ENCODE measurements at regions not wholly inside any gene's neighbourhood (a gene's known extent, or its start where the extent isn't known, plus 50 kb on each side); places are given as distances from the start of the nearest gene placed in this dataset.

- Histone ChIP-seq H3K36me3 (no peaks in the 10 kb centered on the region), H3K9me3 (no peaks in the 10 kb centered on the region), H3K27me3 (replicated peaks in 1 of 7) (peaks cover 0 to 11% (median 0%) of the 10 kb centered on the region in 7 donors), H3K4me1 (peaks cover 0 to 4% (median 0%) of the 10 kb centered on the region in 6 donors), H3K27ac (peak overlapping the region in 5 of 8 donors; percentile 11 to 61 (median 52)), H3K4me3 (no peak overlapping the region)
- intact Hi-C loops (cut with DNase I; ENCODE audit: low total_unique reads), result no loop called here
- 71 to 82% (median 74%) methylated on average over 1 of the region's 1 CpG for WGBS, 5 donors
- TF ChIP-seq CTCF (IDR thresholded peaks at IDR 0.05 in 8 of 11, conservative IDR thresholded peaks at IDR 0.05 in 3 of 11) (no peak), POLR2A (IDR thresholded peaks at IDR 0.05) (no peak), POLR2AphosphoS5 (IDR thresholded peaks at IDR 0.05) (no peak)
- DNase-seq, result no peak
Observed at GRCh38 chr7:106485919-106486318, 175.0 kb downstream of the CCDC71L start.

GRCh38 chr7:106485031-106485551 lies 175.9 kb downstream of the CCDC71L start:
- H3K27ac ChIP-seq, result peak overlapping the region in 7 of 8 donors; percentile 5 to 63 (median 55)

DNA sequence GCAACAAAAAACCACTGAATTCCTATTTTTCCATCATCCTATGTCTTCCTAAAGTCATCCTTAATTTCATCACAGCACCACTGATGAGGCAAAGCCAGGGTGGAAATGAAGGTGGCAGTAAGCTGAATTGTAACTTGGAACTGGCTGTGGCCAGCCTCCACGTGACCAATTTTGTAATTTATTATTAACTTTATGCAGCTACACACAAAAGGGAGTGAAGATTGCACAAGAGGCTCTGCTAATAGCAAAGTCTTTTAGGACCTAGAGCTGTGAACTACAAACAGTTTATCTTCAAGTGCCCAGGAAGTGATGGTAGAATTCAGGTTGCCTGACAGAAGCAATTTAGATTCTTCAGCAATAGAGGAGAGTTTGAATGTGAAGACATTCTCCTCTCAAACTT lies 176.4 kb downstream of the CCDC71L start:
- Histone ChIP-seq H3K9me3 (no peaks in the 10 kb centered on the region), H3K27me3 (replicated peaks in 1 of 7) (peaks cover 0 to 11% (median 0%) of the 10 kb centered on the region in 7 donors), H3K27ac (peak overlapping the region in 7 of 8 donors; percentile 5 to 63 (median 55)), H3K36me3 (no peaks in the 10 kb centered on the region), H3K4me3 (no peak overlapping the region), H3K4me1 (peaks cover 0 to 4% (median 0%) of the 10 kb centered on the region in 6 donors)
- no peak for DNase-seq
- intact Hi-C loops (cut with DNase I; ENCODE audit: low total_unique reads), result no loop called here
- no peak for TF ChIP-seq POLR2A (IDR thresholded peaks at IDR 0.05)
- TF ChIP-seq POLR2AphosphoS5 (IDR thresholded peaks at IDR 0.05), result no peak
- TF ChIP-seq CTCF (IDR thresholded peaks at IDR 0.05 in 8 of 11, conservative IDR thresholded peaks at IDR 0.05 in 3 of 11), result no peak
- WGBS, 5 donors, result 23 to 82% (median 48%) methylated on average over 1 of the region's 1 CpG

More at GRCh38 chr7:106485031-106485551, 175.9 kb downstream of the CCDC71L start:
- Histone ChIP-seq H3K27me3 (replicated peaks in 1 of 7) (peaks cover 0 to 11% (median 0%) of the 10 kb centered on the region in 7 donors), H3K4me3 (no peak overlapping the region), H3K9me3 (no peaks in the 10 kb centered on the region), H3K4me1 (peaks cover 0 to 4% (median 0%) of the 10 kb centered on the region in 6 donors), H3K36me3 (no peaks in the 10 kb centered on the region)
- intact Hi-C loops (cut with DNase I; ENCODE audit: low total_unique reads), result no loop called here
- DNase-seq, result no peak
- TF ChIP-seq POLR2A (IDR thresholded peaks at IDR 0.05) (no peak), POLR2AphosphoS5 (IDR thresholded peaks at IDR 0.05) (no peak), CTCF (IDR thresholded peaks at IDR 0.05 in 8 of 11, conservative IDR thresholded peaks at IDR 0.05 in 3 of 11) (no peak)
- WGBS, 5 donors, result 38 to 78% (median 77%) methylated on average over 1 of the region's 1 CpG

DNA sequence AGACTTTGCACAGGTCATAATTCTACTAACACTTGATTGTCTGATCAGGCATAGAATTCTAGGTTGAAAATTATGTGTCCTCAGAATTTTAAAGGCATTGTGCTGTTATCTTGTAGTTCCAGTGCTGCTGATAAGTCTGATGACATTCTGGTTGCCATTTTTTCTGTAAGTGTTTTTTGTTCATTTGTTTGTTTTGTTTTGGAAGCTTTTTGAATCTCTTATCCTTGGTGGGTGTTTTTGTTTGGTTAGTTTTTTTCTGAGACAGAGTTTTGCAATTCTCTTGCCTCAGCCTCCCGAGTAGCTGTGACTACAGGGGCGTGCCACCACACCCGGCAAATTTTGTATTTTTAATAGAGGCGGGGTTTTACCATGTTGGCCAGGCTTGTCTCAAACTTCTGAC lies 178.9 kb downstream of the CCDC71L start:
- intact Hi-C loops (cut with DNase I; ENCODE audit: low total_unique reads), result no loop called here
- no peak overlapping the region for H3K4me3 ChIP-seq
- TF ChIP-seq POLR2AphosphoS5 (IDR thresholded peaks at IDR 0.05), result no peak
- no peak for TF ChIP-seq CTCF (IDR thresholded peaks at IDR 0.05 in 8 of 11, conservative IDR thresholded peaks at IDR 0.05 in 3 of 11)
- TF ChIP-seq POLR2A (IDR thresholded peaks at IDR 0.05), result no peak
- WGBS, 5 donors, result 77 to 97% (median 93%) methylated on average over 4 of the region's 4 CpGs
- H3K4me1 ChIP-seq, result peaks cover 0 to 4% (median 0%) of the 10 kb centered on the region in 6 donors
- H3K36me3 ChIP-seq, result no peaks in the 10 kb centered on the region
- peaks cover 0 to 11% (median 0%) of the 10 kb centered on the region in 7 donors for H3K27me3 ChIP-seq (replicated peaks in 1 of 7)
- DNase-seq, result no peak
- H3K9me3 ChIP-seq, result no peaks in the 10 kb centered on the region
- no peak overlapping the region for H3K27ac ChIP-seq

Data from spleen (tissue), 11 donors.